Sigmoid colon (tissue), 6 donors: ENCODE measurements at regions not wholly inside any gene's neighbourhood (a gene's known extent, or its start where the extent isn't known, plus 50 kb on each side); places are given as distances from the start of the nearest gene placed in this dataset.
"Not testable (repeated sequence)": the region's sequence is repeated elsewhere in the genome, so short reads cannot be mapped to it uniquely, and the experiment has no call there.

Source experiments
- DNase-seq: peaks from one replicate; pipeline ENCODE4 v3.0.0-alpha.2; 2019
- H3K27ac ChIP-seq, 4 donors: fragments of 200-600 bp; sonication (generic); one replicate each; pipeline ENCODE4 v1.5.1; 2016 to 2019; ENCODE audit warnings: mild to moderate bottlenecking in 1 of 4
- H3K27me3 ChIP-seq, 3 donors: fragments of 200-600 bp; sonication (generic); one replicate each; pipeline ENCODE4 v1.5.1; 2019; ENCODE audit warnings: mild to moderate bottlenecking in 1 of 3
- H3K36me3 ChIP-seq, 4 donors: fragments of 200-600 bp; sonication (generic); one replicate each; pipeline ENCODE4 v1.5.1; 2016 to 2019
- H3K4me1 ChIP-seq, 4 donors: fragments of 200-600 bp; sonication (generic); one replicate each; pipeline ENCODE4 v1.5.1; 2017 to 2019
- H3K4me3 ChIP-seq, 4 donors: fragments of 200-600 bp; sonication (generic); one replicate each; pipeline ENCODE4 v1.5.1; 2017 to 2019; ENCODE audit warnings: mild to moderate bottlenecking in 2 of 4, moderate library complexity in 1 of 4
- H3K9me3 ChIP-seq, 4 donors: fragments of 200-600 bp in 3 of 4; sonication (generic) in 3 of 4; one replicate each; pipeline versions ENCODE4 v1.5.1 to v1.6.1; 2013 to 2019
- EP300 ChIP-seq, 4 donors: sonication (generic); formaldehyde crosslinking; IDR thresholded peaks; one replicate each; pipeline ENCODE4 v1.6.1; 2017; ENCODE audit warnings: antibody characterized with exemption in 4 of 4
- POLR2A ChIP-seq, 2 donors: fragments of 450-650 bp; IDR thresholded peaks; one replicate each; pipeline ENCODE4 v1.6.1; 2016; ENCODE audit warnings: antibody characterized with exemption in 2 of 2, mild to moderate bottlenecking in 2 of 2, moderate library complexity in 2 of 2
- POLR2AphosphoS5 ChIP-seq, 4 donors: sonication (generic); formaldehyde crosslinking; IDR thresholded peaks; one replicate each; pipeline ENCODE4 v1.6.1; 2017; ENCODE audit warnings: antibody characterized with exemption in 4 of 4
- WGBS, 2 donors: extraction: QIAGEN DNeasy Blood & Tissue Kit; methylation state at CpG; one replicate each; pipeline ENCODE4 v1.1.7; 2013; 5-methylcytosine and 5-hydroxymethylcytosine counted together
- intact Hi-C: fragments of 100-400 bp; cut with DNase I; formaldehyde crosslinking; loops from one replicate; pipeline ENCODE4 v1.15.1; 2023
- TF ChIP-seq, protein P1 (sequence below), 4 experiments: fragments of 450-650 bp in 3 of 4; fragments of 200-600 bp in 1 of 4; IDR thresholded peaks; one replicate each; pipeline ENCODE4 v1.5.1; 2016 to 2019; ENCODE audit warnings: antibody characterized with exemption in 4 of 4, mild to moderate bottlenecking in 3 of 4, moderate library complexity in 2 of 4
- donor health status: healthy with polysubstance abuse.
- donor health status: healthy.

DNA sequence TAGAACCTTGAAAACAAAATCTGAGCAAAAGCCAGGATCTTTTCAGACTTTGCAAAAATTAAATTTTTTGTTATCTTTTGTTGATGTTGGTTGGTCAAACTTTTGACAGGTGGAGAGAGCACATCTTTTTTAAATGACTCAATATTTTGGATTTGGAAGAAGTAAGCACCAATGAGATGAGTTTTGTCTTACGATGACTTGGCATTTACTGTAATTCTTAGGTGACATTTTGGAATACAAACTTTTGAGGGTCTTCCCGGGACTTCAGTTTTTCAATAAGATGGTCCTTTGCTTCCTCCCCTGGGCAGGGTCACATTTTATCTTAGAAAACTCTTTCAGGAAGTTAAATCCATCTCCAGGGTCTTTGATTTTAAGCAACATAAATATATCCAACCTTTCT is 423.9 kb downstream of the HS3ST3B1 start:
- no peak for TF ChIP-seq POLR2A (IDR thresholded peaks at IDR 0.05)
- TF ChIP-seq POLR2AphosphoS5 (IDR thresholded peaks at IDR 0.05), result no peak
- TF ChIP-seq, protein P1, sequence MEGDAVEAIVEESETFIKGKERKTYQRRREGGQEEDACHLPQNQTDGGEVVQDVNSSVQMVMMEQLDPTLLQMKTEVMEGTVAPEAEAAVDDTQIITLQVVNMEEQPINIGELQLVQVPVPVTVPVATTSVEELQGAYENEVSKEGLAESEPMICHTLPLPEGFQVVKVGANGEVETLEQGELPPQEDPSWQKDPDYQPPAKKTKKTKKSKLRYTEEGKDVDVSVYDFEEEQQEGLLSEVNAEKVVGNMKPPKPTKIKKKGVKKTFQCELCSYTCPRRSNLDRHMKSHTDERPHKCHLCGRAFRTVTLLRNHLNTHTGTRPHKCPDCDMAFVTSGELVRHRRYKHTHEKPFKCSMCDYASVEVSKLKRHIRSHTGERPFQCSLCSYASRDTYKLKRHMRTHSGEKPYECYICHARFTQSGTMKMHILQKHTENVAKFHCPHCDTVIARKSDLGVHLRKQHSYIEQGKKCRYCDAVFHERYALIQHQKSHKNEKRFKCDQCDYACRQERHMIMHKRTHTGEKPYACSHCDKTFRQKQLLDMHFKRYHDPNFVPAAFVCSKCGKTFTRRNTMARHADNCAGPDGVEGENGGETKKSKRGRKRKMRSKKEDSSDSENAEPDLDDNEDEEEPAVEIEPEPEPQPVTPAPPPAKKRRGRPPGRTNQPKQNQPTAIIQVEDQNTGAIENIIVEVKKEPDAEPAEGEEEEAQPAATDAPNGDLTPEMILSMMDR (IDR thresholded peaks at IDR 0.05), result no peak
- no peak for TF ChIP-seq EP300 (IDR thresholded peaks at IDR 0.05)
- Histone ChIP-seq H3K9me3 (peaks cover 0 to 3% (median 0%) of the 10 kb centered on the region in 4 donors), H3K4me3 (no peak overlapping the region), H3K27me3 (no peaks in the 10 kb centered on the region), H3K27ac (no peak overlapping the region), H3K4me1 (no peaks in the 10 kb centered on the region), H3K36me3 (no peaks in the 10 kb centered on the region)
- intact Hi-C loops, result no loop called here
- DNase-seq, result no peak
- 87 to 92% methylated on average over 2 of the region's 2 CpGs for WGBS, 2 donors

DNA sequence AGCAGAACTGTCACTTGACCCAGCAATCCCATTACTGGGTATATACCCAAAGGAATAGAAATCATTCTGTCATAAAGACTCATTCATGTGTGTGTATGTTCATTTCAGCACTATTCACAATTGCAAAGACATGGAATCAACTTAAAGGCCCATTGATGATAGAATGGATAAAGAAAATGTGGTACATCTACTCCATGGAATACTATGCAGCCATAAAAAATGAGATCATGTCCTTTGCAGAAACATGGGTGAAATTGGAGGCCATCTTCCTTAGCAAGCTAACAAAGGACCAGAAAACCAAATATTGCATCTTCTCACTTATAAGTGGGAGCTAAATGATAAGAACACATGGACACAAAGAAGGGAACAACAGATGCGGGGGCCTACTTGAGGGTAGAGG is 422.5 kb downstream of the HS3ST3B1 start:
- DNase-seq, H3K4me3 ChIP-seq, H3K27ac ChIP-seq, H3K27me3 ChIP-seq, H3K9me3 ChIP-seq, H3K36me3 ChIP-seq, intact Hi-C loops, H3K4me1 ChIP-seq: not testable (repeated sequence)
- 96 to 100% methylated on average over 1 of the region's 1 CpG for WGBS, 2 donors

DNA sequence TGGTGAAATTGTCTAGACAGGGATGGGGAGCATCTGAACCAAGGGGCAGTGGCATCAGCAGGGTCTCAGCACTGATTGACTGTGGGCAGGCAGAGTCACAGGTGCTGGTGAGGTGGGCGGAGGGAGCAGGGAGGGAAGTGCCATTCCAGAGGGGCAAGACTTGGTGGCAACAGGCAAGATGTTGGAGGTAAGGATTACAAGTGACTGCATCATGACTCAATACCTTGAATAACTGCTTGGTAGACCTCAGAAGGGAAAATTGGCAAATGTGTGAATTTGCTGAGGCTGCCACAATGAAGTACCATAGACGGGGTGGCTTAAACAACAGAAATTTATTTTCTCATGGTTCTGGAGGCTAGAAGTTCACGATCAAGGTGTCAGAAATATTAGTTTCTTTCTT is 419.1 kb downstream of the HS3ST3B1 start:
- TF ChIP-seq EP300 (IDR thresholded peaks at IDR 0.05) (no peak), POLR2A (IDR thresholded peaks at IDR 0.05) (no peak), POLR2AphosphoS5 (IDR thresholded peaks at IDR 0.05) (no peak)
- TF ChIP-seq, protein P1 (IDR thresholded peaks at IDR 0.05), result no peak
- Histone ChIP-seq H3K27ac (no peak overlapping the region), H3K27me3 (no peaks in the 10 kb centered on the region), H3K9me3 (peaks cover 0 to 3% (median 0%) of the 10 kb centered on the region in 4 donors), H3K4me3 (no peak overlapping the region), H3K4me1 (no peaks in the 10 kb centered on the region), H3K36me3 (no peaks in the 10 kb centered on the region)
- WGBS, 2 donors, result 89 to 92% methylated on average over 3 of the region's 3 CpGs
- DNase-seq, result no peak
- intact Hi-C loops, result no loop called here

DNA sequence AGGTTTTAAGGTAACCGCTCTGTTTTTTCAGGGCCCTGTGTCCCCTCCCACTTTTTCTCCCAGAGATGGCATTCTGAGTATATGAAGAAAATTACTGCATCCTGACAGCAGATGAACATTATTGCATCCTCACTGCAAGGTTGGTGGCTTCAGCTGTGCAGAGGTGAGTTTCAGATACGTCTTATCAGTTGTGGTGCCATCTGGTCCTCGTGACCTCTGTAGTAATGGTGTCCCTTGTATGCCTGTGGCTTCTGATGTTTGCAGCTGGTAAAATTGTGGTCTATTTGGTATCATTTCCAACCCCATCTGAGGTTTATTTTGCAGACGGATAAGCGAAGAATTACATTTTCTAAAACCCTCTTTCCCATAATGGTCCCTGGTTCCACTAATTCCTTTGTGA is 417.0 kb downstream of the HS3ST3B1 start:
- no peak overlapping the region for H3K27ac ChIP-seq
- peaks cover 0 to 3% (median 0%) of the 10 kb centered on the region in 4 donors for H3K9me3 ChIP-seq
- H3K27me3 ChIP-seq, result no peaks in the 10 kb centered on the region
- H3K36me3 ChIP-seq, result no peaks in the 10 kb centered on the region
- no peaks in the 10 kb centered on the region for H3K4me1 ChIP-seq
- TF ChIP-seq EP300 (IDR thresholded peaks at IDR 0.05) (no peak), POLR2AphosphoS5 (IDR thresholded peaks at IDR 0.05) (no peak)
- TF ChIP-seq, protein P1 (IDR thresholded peaks at IDR 0.05), result no peak
- no peak for DNase-seq
- intact Hi-C loops, result no loop called here
- no peak overlapping the region for H3K4me3 ChIP-seq
- 64 to 80% methylated on average over 5 of the region's 5 CpGs for WGBS, 2 donors

DNA sequence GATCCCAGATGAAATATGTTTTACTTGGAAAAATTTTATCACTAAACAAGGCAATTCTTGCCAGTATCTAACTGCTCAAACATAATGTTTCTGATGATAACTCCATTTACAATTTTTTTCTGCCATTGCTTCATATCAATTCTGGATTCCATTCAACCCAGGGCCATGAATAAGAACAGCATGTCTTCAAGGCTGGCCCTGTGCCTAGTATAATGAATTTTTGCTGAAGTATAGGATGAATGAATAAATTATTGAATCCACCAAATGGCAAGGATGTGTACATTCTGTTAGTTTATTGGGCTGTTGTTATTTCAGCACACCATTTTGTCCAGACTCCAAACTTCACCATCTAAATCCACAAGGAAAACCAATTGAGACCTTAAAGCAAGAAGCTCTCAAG is 414.7 kb downstream of the HS3ST3B1 start:
- TF ChIP-seq, protein P1 (IDR thresholded peaks at IDR 0.05), result no peak
- TF ChIP-seq EP300 (IDR thresholded peaks at IDR 0.05), result no peak
- no peak for TF ChIP-seq POLR2A (IDR thresholded peaks at IDR 0.05)
- TF ChIP-seq POLR2AphosphoS5 (IDR thresholded peaks at IDR 0.05), result no peak
- no peaks in the 10 kb centered on the region for H3K27me3 ChIP-seq
- intact Hi-C loops, result no loop called here

More for the DNA sequence above, 414.7 kb downstream of the HS3ST3B1 start:
- no peak overlapping the region for H3K4me3 ChIP-seq
- DNase-seq, result no peak
- H3K4me1 ChIP-seq, result no peaks in the 10 kb centered on the region
- H3K9me3 ChIP-seq, result no peaks in the 10 kb centered on the region
- H3K27ac ChIP-seq, result no peak overlapping the region
- no peaks in the 10 kb centered on the region for H3K36me3 ChIP-seq
